ENCODE measurements at regions not wholly inside any gene's neighbourhood (a gene's known extent, or its start where the extent isn't known, plus 50 kb on each side); places are given as distances from the start of the nearest gene placed in this dataset.

- TF ChIP-seq CTCF (conservative IDR thresholded peaks at IDR 0.05; ENCODE audit: low read depth, low read length) = no peak
- no peak for TF ChIP-seq EZH2 (IDR thresholded peaks at IDR 0.05; ENCODE audit: low read length, unreplicated experiment)
Observed at GRCh38 chr3:117754841-117755240, 1045.3 kb downstream of the TUSC7 start.

Data from PC-3 (cell line).